22Rv1 (cell line): ENCODE measurements at regions not wholly inside any gene's neighbourhood (a gene's known extent, or its start where the extent isn't known, plus 50 kb on each side); places are given as distances from the start of the nearest gene placed in this dataset.

ENCODE experiments used
- CTCF ChIP-seq: fragments of 450-650 bp; IDR thresholded peaks from 2 replicates; pipeline ENCODE4 v1.5.1; 2017; ENCODE audit warnings: mild to moderate bottlenecking
- ZFX ChIP-seq: fragments of 450-650 bp; IDR thresholded peaks from 2 replicates; pipeline ENCODE4 v1.6.1; 2017; ENCODE audit warnings: antibody characterized with exemption, borderline replicate concordance

DNA sequence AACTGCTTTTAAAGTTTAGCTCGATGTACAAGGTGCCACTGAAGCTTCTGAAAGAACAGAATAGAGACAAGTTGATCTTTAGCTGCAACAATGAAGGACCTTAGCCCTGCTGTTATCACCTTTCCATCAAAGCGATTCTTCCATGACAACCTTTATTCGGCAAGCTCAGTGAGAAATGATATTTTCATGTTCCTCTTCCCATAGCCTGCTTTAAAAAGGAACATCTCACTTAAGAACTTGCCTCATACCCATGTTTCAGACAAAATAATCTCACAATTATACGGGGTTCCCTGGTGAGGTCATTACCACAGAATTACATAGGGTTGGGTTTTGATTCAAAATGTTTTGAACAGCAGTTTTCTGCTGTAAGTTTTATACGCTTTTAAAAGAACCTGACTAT lies 264.2 kb downstream of the THBS2 start:
- TF ChIP-seq CTCF (no peak), ZFX (no peak)
